OCI-LY1 (cell line): ENCODE measurements at regions not wholly inside any gene's neighbourhood (a gene's known extent, or its start where the extent isn't known, plus 50 kb on each side); places are given as distances from the start of the nearest gene placed in this dataset.

Source experiments
- H2AFZ ChIP-seq: fragments of 200-600 bp; sonication (generic), shearing (Covaris generic); 2 replicates; pipeline ENCODE4 v1.6.0; 2014; ENCODE audit warnings: antibody characterized with exemption, mild to moderate bottlenecking, low read length
- H3F3A ChIP-seq: fragments of 200-600 bp; sonication (generic), shearing (Covaris generic); 2 replicates; pipeline ENCODE4 v1.6.0; 2014; ENCODE audit warnings: mild to moderate bottlenecking, antibody characterized with exemption, low read length, moderate library complexity; ENCODE audit not compliant: insufficient read depth
- H3K27ac ChIP-seq: fragments of 200-600 bp; sonication (generic); 2 replicates; pipeline ENCODE4 v1.5.1; 2014; ENCODE audit warnings: low read length, mixed run types, mild to moderate bottlenecking, low read depth; ENCODE audit not compliant: poor library complexity, severe bottlenecking
- H3K27me3 ChIP-seq: fragments of 200-600 bp; sonication (generic); 2 replicates; pipeline ENCODE4 v1.6.0; 2014; ENCODE audit warnings: antibody characterized with exemption, mild to moderate bottlenecking, low read length, moderate library complexity; ENCODE audit not compliant: insufficient read depth
- H3K36me3 ChIP-seq: fragments of 200-600 bp; sonication (generic); 2 replicates; pipeline ENCODE4 v1.6.1; 2014; ENCODE audit warnings: mild to moderate bottlenecking, antibody characterized with exemption, low read length, moderate library complexity, mixed read lengths; ENCODE audit not compliant: insufficient read depth
- H3K4me1 ChIP-seq: fragments of 200-600 bp; sonication (generic); 2 replicates; pipeline ENCODE4 v1.5.1; 2014; ENCODE audit warnings: mild to moderate bottlenecking, low read length, moderate library complexity; ENCODE audit not compliant: insufficient read depth, severe bottlenecking
- H3K4me2 ChIP-seq: fragments of 200-600 bp; sonication (generic), shearing (Covaris generic); 2 replicates; pipeline ENCODE4 v1.6.1; 2014; ENCODE audit warnings: low read length
- H3K4me3 ChIP-seq: fragments of 200-600 bp; sonication (generic); 2 replicates; pipeline ENCODE4 v1.5.1; 2014; ENCODE audit warnings: low read length, low read depth, mild to moderate bottlenecking, mixed read lengths; ENCODE audit not compliant: poor library complexity, severe bottlenecking
- H3K79me2 ChIP-seq: fragments of 200-600 bp; shearing (Covaris generic); 2 replicates; pipeline ENCODE4 v1.6.1; 2016; ENCODE audit warnings: mixed run types, low read length, mixed read lengths; ENCODE audit not compliant: insufficient read depth
- H3K9ac ChIP-seq: fragments of 200-600 bp; sonication (generic), shearing (Covaris generic); 2 replicates; pipeline ENCODE4 v1.6.1; 2014; ENCODE audit warnings: mild to moderate bottlenecking, low read length, mixed read lengths
- H3K9me2 ChIP-seq: fragments of 200-600 bp; sonication (generic), shearing (Covaris generic); 2 replicates; pipeline ENCODE4 v1.6.1; 2014; ENCODE audit warnings: low read depth, mild to moderate bottlenecking, low read length, mixed read lengths
- H3K9me3 ChIP-seq: fragments of 200-600 bp; shearing (Covaris generic); 2 replicates; pipeline ENCODE4 v1.6.1; 2014; ENCODE audit warnings: low read length, mixed read lengths
- H4K20me1 ChIP-seq: fragments of 200-600 bp; sonication (generic), shearing (Covaris generic); 2 replicates; pipeline ENCODE4 v1.6.0; 2016; ENCODE audit warnings: mild to moderate bottlenecking, low read length; ENCODE audit not compliant: insufficient read depth
- CTCF ChIP-seq: fragments of 200-600 bp; sonication (generic), shearing (Covaris generic); IDR thresholded peaks from 2 replicates; pipeline ENCODE4 v1.5.1; 2017; ENCODE audit warnings: mild to moderate bottlenecking, antibody characterized with exemption, low read length, moderate library complexity, mixed read lengths
- EZH2 ChIP-seq: fragments of 200-600 bp; sonication (generic), shearing (Covaris generic); IDR thresholded peaks from 2 replicates; pipeline ENCODE4 v1.8.0; 2017; ENCODE audit warnings: borderline replicate concordance, mixed run types, mild to moderate bottlenecking, antibody characterized with exemption, low read length, moderate library complexity, mixed read lengths

- TF ChIP-seq EZH2 (no peak), CTCF (no peak)
- H3K9ac ChIP-seq, result peak overlapping the region; percentile 65
- H3K27ac ChIP-seq, result peak overlapping the region; percentile 96
These were observed 159.2 kb upstream of the ALKAL2 start for GRCh38 chr2:446963-447530.

GRCh38 chr2:446303-446874, 158.5 kb upstream of the ALKAL2 start:
- Histone ChIP-seq H3K4me2 (peak overlapping the region; percentile 63), H3K9me3 (no peaks in the 10 kb centered on the region), H3K27ac (peak overlapping the region; percentile 96), H3K9me2 (no peaks in the 10 kb centered on the region), H3K36me3 (no peaks in the 10 kb centered on the region), H3K9ac (peak overlapping the region; percentile 65), H3K27me3 (no peaks in the 10 kb centered on the region), H3K4me3 (peak overlapping the region; percentile 10), H3K79me2 (no peaks in the 10 kb centered on the region), H4K20me1 (no peaks in the 10 kb centered on the region), H3F3A (no peaks in the 10 kb centered on the region), H2AFZ (peak overlapping the region; percentile 50), H3K4me1 (peaks cover 72% of the 10 kb centered on the region)
- TF ChIP-seq EZH2, result no peak
- no peak for TF ChIP-seq CTCF

More at GRCh38 chr2:446963-447530, 159.2 kb upstream of the ALKAL2 start:
- Histone ChIP-seq H3K36me3 (no peaks in the 10 kb centered on the region), H3K27me3 (no peaks in the 10 kb centered on the region), H3K4me1 (peaks cover 66% of the 10 kb centered on the region), H3F3A (no peaks in the 10 kb centered on the region), H4K20me1 (no peaks in the 10 kb centered on the region), H3K79me2 (no peaks in the 10 kb centered on the region), H2AFZ (peak overlapping the region; percentile 50), H3K9me2 (no peaks in the 10 kb centered on the region), H3K4me2 (peak overlapping the region; percentile 63), H3K4me3 (peak overlapping the region; percentile 10), H3K9me3 (no peaks in the 10 kb centered on the region)

- H3K36me3 ChIP-seq, result no peaks in the 10 kb centered on the region
- no peaks in the 10 kb centered on the region for H3K9me3 ChIP-seq
- no peaks in the 10 kb centered on the region for H3F3A ChIP-seq
- no peaks in the 10 kb centered on the region for H4K20me1 ChIP-seq
- no peak for TF ChIP-seq CTCF
- no peak for TF ChIP-seq EZH2
- H2AFZ ChIP-seq, result no peak overlapping the region
- no peaks in the 10 kb centered on the region for H3K9me2 ChIP-seq
- peaks cover 77% of the 10 kb centered on the region for H3K4me1 ChIP-seq
- no peaks in the 10 kb centered on the region for H3K79me2 ChIP-seq
- H3K9ac ChIP-seq, result peak overlapping the region; percentile 65
- no peaks in the 10 kb centered on the region for H3K27me3 ChIP-seq
- H3K27ac ChIP-seq, result peak overlapping the region; percentile 96
- no peak overlapping the region for H3K4me3 ChIP-seq
- H3K4me2 ChIP-seq, result peak overlapping the region; percentile 63
These were observed 158.0 kb upstream of the ALKAL2 start for GRCh38 chr2:445896-446295.
